GM12878 (cell line): ENCODE measurements at regions not wholly inside any gene's neighbourhood (a gene's known extent, or its start where the extent isn't known, plus 50 kb on each side); places are given as distances from the start of the nearest gene placed in this dataset.

Experiments
- ATAC-seq: fragments of 200-7000 bp; cut with Tn5 transposase; 3 replicates; pipeline ENCODE4 v1.9.1; 2020; ENCODE audit warnings: mild to moderate bottlenecking, moderate library complexity
- BruUV-seq: library from RNA; stranded (reverse); fragments of 400-500 nt; replicated peaks from 2 replicates; lab custom pipeline; 2021; lab: Mats Ljungman, UMichigan
- CTCF ChIA-PET: fragments of 300-600 bp; sonication (Branson Sonifier 250); formaldehyde crosslinking; extraction: SDS; loops from one replicate; lab custom pipeline; 2021; ENCODE audit warnings: inconsistent platforms; lab: Yijun Ruan, JAX
- POLR2A ChIA-PET: fragments of 350-600 bp; formaldehyde crosslinking; extraction: SDS; loops from one replicate; lab custom pipeline; 2021; ENCODE audit warnings: inconsistent platforms; lab: Charles Lee
- RAD21 ChIA-PET: fragments of 300-600 bp; sonication (Branson Sonifier 250); formaldehyde crosslinking; loops from one replicate; lab custom pipeline; 2023; ENCODE audit warnings: antibody characterized with exemption; ENCODE audit not compliant: unreplicated experiment; lab: Charles Lee
- SMC1A ChIA-PET: fragments of 300-600 bp; sonication (Branson Sonifier 250); formaldehyde crosslinking; loops from one replicate; lab custom pipeline; 2023; ENCODE audit not compliant: unreplicated experiment, uncharacterized antibody; lab: Charles Lee
- DNase-seq: peaks from one replicate; pipeline ENCODE4 v3.0.0-alpha.2; 2011; ENCODE audit warnings: low read depth, low spot score
- FAIRE-seq: peaks from 3 replicates; lab custom pipeline; 2011; peaks lifted over from hg19 to GRCh38; lab: Jason Lieb, UNC
- H2AFZ ChIP-seq: 2 replicates; pipeline ENCODE4 v1.6.0; 2011; ENCODE audit warnings: low read depth, low read length, control low read depth; ENCODE audit not compliant: control insufficient read depth
- H3K27ac ChIP-seq: 2 replicates; pipeline ENCODE4 v1.5.1; 2011; ENCODE audit warnings: control low read depth; ENCODE audit not compliant: control insufficient read depth, insufficient read depth
- H3K27me3 ChIP-seq, 2 experiments: replicated peaks in 1 of 2; 2 replicates each; pipeline versions ENCODE4 v1.6.0 to v1.6.1; 2011; ENCODE audit warnings: low read length in 1 of 2; ENCODE audit not compliant: control insufficient read depth in 2 of 2, insufficient read depth in 2 of 2
- H3K36me3 ChIP-seq, 2 experiments: 2 replicates each; pipeline ENCODE4 v1.5.1; 2011; ENCODE audit warnings: low read length in 1 of 2; ENCODE audit not compliant: control insufficient read depth in 2 of 2, insufficient read depth in 2 of 2
- H3K4me1 ChIP-seq: 2 replicates; pipeline ENCODE4 v1.6.1; 2011; ENCODE audit warnings: mild to moderate bottlenecking, low read length, moderate library complexity, mixed read lengths; ENCODE audit not compliant: control insufficient read depth, insufficient read depth
- H3K4me2 ChIP-seq: 2 replicates; pipeline ENCODE4 v1.6.0; 2011; ENCODE audit warnings: control low read depth; ENCODE audit not compliant: control insufficient read depth, insufficient read depth
- H3K4me3 ChIP-seq: fragments of 200-600 bp; sonication (generic); 2 replicates; pipeline ENCODE4 v1.5.1; 2016
- H3K79me2 ChIP-seq: 2 replicates; pipeline ENCODE4 v1.6.0; 2011; ENCODE audit warnings: low read length; ENCODE audit not compliant: control insufficient read depth, insufficient read depth
- H3K9ac ChIP-seq: 2 replicates; pipeline ENCODE4 v1.8.0; 2011; ENCODE audit warnings: low read length, control low read depth, mixed read lengths; ENCODE audit not compliant: control insufficient read depth, insufficient read depth
- H3K9me3 ChIP-seq: replicated peaks from 3 replicates; pipeline ENCODE4 v1.5.1; 2011; ENCODE audit warnings: mild to moderate bottlenecking, low read length; ENCODE audit not compliant: control insufficient read depth, insufficient read depth
- H4K20me1 ChIP-seq: 2 replicates; pipeline ENCODE4 v1.6.0; 2011; ENCODE audit not compliant: control insufficient read depth, insufficient read depth
- CHD4 ChIP-seq: fragments of 200-600 bp; sonication (generic); IDR thresholded peaks from 2 replicates; pipeline ENCODE4 v1.6.1; 2016; ENCODE audit warnings: mild to moderate bottlenecking
- E2F8 ChIP-seq: fragments of 450-650 bp; IDR thresholded peaks from 2 replicates; pipeline ENCODE4 v1.6.1; 2018; ENCODE audit warnings: mild to moderate bottlenecking, low read depth, moderate library complexity; ENCODE audit not compliant: partially characterized antibody
- HDAC2 ChIP-seq: fragments of 200-600 bp; sonication (generic); IDR thresholded peaks from 2 replicates; pipeline ENCODE4 v1.6.1; 2017
- KAT2A ChIP-seq: conservative IDR thresholded peaks from 2 replicates; pipeline ENCODE4 v1.6.1; 2011; ENCODE audit warnings: low read depth, low read length; ENCODE audit not compliant: control insufficient read depth
- LARP7 ChIP-seq: fragments of 450-650 bp; IDR thresholded peaks from 2 replicates; pipeline ENCODE4 v1.6.1; 2017; ENCODE audit warnings: mild to moderate bottlenecking
- RELA ChIP-seq: fragments of 450-650 bp; IDR thresholded peaks from 2 replicates; pipeline ENCODE4 v1.8.0; 2014; ENCODE audit warnings: borderline replicate concordance; ENCODE audit not compliant: partially characterized antibody
- SIN3A ChIP-seq: IDR thresholded peaks from 2 replicates; pipeline ENCODE4 v1.6.1; 2012; ENCODE audit warnings: low read depth, low read length, improper control_type of control experiment
- SMC3 ChIP-seq: IDR thresholded peaks from 2 replicates; pipeline ENCODE4 v1.6.1; 2011; ENCODE audit warnings: low read length, improper control_type of control experiment, borderline replicate concordance
- STAT3 ChIP-seq: IDR thresholded peaks from 2 replicates; pipeline ENCODE4 v1.6.1; 2011; ENCODE audit warnings: low read depth, low read length, improper control_type of control experiment
- WGBS: methylation state at CpG from one replicate; pipeline ENCODE4 v1.1.6; 2016; ENCODE audit warnings: low lambda C conversion rate; ENCODE audit not compliant: insufficient replicate concordance, insufficient coverage; ENCODE audit errors: missing lambda C conversion rate; 5-methylcytosine and 5-hydroxymethylcytosine counted together
- in situ Hi-C: fragments of 300-500 bp; cut with MboI; formaldehyde crosslinking; loops from 9 replicates; pipeline ENCODE4 v1.14.3; 2018; ENCODE audit warnings: mixed read lengths
- intact Hi-C: fragments of 100-400 bp; cut with micrococcal nuclease; formaldehyde crosslinking; loops from one replicate; pipeline ENCODE4 v1.14.2; 2022; ENCODE audit not compliant: unreplicated experiment
- TF ChIP-seq, protein P1 (sequence below): fragments of 150-350 bp; IDR thresholded peaks from 2 replicates; pipeline ENCODE4 v1.6.1; 2014; ENCODE audit warnings: mild to moderate bottlenecking, low read depth, low read length
- TF ChIP-seq, protein P2 (sequence below): fragments of 450-650 bp; formaldehyde crosslinking; IDR thresholded peaks from 2 replicates; pipeline ENCODE4 v1.4.0; 2020; ENCODE audit warnings: mild to moderate bottlenecking, moderate library complexity
- TF ChIP-seq, protein P3 (sequence below): fragments of 450-650 bp; IDR thresholded peaks from 2 replicates; pipeline ENCODE4 v1.6.1; 2016; ENCODE audit warnings: mild to moderate bottlenecking, moderate library complexity, borderline replicate concordance

DNA sequence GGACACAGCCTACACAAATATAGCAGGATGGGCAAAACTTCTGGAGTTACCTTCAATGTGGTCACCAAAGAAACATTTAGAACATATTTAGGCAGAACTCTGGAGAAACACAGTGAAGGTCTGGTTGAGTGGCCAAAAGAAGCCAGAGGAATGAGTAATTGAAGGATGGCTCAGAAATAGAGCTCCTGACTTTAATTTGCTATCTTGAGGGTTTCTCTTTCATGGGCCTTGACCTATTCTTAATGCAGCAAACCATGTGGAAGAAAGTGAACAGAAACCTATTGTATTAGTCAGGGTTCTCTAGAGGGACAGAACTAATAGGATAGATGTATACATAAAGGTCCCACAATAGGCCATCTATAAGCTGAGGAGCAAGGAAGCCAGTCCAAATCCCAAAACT, 650.5 kb downstream of the ACTL7B start (continued):
- TF ChIP-seq, protein P1, sequence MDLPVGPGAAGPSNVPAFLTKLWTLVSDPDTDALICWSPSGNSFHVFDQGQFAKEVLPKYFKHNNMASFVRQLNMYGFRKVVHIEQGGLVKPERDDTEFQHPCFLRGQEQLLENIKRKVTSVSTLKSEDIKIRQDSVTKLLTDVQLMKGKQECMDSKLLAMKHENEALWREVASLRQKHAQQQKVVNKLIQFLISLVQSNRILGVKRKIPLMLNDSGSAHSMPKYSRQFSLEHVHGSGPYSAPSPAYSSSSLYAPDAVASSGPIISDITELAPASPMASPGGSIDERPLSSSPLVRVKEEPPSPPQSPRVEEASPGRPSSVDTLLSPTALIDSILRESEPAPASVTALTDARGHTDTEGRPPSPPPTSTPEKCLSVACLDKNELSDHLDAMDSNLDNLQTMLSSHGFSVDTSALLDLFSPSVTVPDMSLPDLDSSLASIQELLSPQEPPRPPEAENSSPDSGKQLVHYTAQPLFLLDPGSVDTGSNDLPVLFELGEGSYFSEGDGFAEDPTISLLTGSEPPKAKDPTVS: no peak
- no peak for TF ChIP-seq STAT3
- TF ChIP-seq SMC3: no peak
- TF ChIP-seq HDAC2: no peak
- TF ChIP-seq, protein P2, sequence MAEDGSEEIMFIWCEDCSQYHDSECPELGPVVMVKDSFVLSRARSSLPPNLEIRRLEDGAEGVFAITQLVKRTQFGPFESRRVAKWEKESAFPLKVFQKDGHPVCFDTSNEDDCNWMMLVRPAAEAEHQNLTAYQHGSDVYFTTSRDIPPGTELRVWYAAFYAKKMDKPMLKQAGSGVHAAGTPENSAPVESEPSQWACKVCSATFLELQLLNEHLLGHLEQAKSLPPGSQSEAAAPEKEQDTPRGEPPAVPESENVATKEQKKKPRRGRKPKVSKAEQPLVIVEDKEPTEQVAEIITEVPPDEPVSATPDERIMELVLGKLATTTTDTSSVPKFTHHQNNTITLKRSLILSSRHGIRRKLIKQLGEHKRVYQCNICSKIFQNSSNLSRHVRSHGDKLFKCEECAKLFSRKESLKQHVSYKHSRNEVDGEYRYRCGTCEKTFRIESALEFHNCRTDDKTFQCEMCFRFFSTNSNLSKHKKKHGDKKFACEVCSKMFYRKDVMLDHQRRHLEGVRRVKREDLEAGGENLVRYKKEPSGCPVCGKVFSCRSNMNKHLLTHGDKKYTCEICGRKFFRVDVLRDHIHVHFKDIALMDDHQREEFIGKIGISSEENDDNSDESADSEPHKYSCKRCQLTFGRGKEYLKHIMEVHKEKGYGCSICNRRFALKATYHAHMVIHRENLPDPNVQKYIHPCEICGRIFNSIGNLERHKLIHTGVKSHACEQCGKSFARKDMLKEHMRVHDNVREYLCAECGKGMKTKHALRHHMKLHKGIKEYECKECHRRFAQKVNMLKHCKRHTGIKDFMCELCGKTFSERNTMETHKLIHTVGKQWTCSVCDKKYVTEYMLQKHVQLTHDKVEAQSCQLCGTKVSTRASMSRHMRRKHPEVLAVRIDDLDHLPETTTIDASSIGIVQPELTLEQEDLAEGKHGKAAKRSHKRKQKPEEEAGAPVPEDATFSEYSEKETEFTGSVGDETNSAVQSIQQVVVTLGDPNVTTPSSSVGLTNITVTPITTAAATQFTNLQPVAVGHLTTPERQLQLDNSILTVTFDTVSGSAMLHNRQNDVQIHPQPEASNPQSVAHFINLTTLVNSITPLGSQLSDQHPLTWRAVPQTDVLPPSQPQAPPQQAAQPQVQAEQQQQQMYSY (CRISPR knock-in tag): no peak

- Histone ChIP-seq H3K79me2 (no peaks in the 10 kb centered on the region), H3K27me3 (no peaks in the 10 kb centered on the region), H3K36me3 (no peaks in the 10 kb centered on the region), H4K20me1 (no peaks in the 10 kb centered on the region), H3K9ac (no peak overlapping the region), H2AFZ (no peak overlapping the region), H3K9me3 (no peaks in the 10 kb centered on the region), H3K4me2 (no peak overlapping the region), H3K27ac (no peak overlapping the region), H3K4me3 (no peak overlapping the region), H3K4me1 (no peaks in the 10 kb centered on the region)
- POLR2A ChIA-PET: no interaction called here
- 0% methylated on average over 1 of the region's 1 CpG for WGBS
- in situ Hi-C loops: no loop called here
- ATAC-seq (no peak), DNase-seq (no peak), FAIRE-seq (no peak)
- BruUV-seq: no TSS peak
- intact Hi-C loops: no loop called here
- CTCF ChIA-PET: no interaction called here
- SMC1A ChIA-PET: no interaction called here
- RAD21 ChIA-PET: interaction anchor here (0.7 kb wide), 1 partner anchor 112 kb away, joined by 3 read pairs; no protein-coding TSS in a partner anchor
- TF ChIP-seq KAT2A (no peak), SIN3A (no peak), E2F8 (no peak), RELA (no peak), CHD4 (no peak), LARP7 (no peak)
- TF ChIP-seq, protein P3, sequence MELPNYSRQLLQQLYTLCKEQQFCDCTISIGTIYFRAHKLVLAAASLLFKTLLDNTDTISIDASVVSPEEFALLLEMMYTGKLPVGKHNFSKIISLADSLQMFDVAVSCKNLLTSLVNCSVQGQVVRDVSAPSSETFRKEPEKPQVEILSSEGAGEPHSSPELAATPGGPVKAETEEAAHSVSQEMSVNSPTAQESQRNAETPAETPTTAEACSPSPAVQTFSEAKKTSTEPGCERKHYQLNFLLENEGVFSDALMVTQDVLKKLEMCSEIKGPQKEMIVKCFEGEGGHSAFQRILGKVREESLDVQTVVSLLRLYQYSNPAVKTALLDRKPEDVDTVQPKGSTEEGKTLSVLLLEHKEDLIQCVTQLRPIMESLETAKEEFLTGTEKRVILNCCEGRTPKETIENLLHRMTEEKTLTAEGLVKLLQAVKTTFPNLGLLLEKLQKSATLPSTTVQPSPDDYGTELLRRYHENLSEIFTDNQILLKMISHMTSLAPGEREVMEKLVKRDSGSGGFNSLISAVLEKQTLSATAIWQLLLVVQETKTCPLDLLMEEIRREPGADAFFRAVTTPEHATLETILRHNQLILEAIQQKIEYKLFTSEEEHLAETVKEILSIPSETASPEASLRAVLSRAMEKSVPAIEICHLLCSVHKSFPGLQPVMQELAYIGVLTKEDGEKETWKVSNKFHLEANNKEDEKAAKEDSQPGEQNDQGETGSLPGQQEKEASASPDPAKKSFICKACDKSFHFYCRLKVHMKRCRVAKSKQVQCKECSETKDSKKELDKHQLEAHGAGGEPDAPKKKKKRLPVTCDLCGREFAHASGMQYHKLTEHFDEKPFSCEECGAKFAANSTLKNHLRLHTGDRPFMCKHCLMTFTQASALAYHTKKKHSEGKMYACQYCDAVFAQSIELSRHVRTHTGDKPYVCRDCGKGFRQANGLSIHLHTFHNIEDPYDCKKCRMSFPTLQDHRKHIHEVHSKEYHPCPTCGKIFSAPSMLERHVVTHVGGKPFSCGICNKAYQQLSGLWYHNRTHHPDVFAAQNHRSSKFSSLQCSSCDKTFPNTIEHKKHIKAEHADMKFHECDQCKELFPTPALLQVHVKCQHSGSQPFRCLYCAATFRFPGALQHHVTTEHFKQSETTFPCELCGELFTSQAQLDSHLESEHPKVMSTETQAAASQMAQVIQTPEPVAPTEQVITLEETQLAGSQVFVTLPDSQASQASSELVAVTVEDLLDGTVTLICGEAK: no peak
Measured at GRCh38 chr9:108197899-108198298, 657.9 kb downstream of the ACTL7B start.
